HG03571 (cell line): ENCODE measurements at regions not wholly inside any gene's neighbourhood (a gene's known extent, or its start where the extent isn't known, plus 50 kb on each side); places are given as distances from the start of the nearest gene placed in this dataset.
"Not testable (repeated sequence)": the region's sequence is repeated elsewhere in the genome, so short reads cannot be mapped to it uniquely, and the experiment has no call there.

Experiments used
- ATAC-seq: cut with Tn5 transposase; IDR thresholded peaks from one replicate; pipeline ENCODE4 v1.9.1; 2021; ENCODE audit not compliant: unreplicated experiment

- no peak for ATAC-seq
Observed at GRCh38 chrX:4588466-4588865, 875.0 kb upstream of the PRKX start.

GRCh38 chrX:4588056-4588455 lies 874.6 kb upstream of the PRKX start:
- no peak for ATAC-seq

DNA sequence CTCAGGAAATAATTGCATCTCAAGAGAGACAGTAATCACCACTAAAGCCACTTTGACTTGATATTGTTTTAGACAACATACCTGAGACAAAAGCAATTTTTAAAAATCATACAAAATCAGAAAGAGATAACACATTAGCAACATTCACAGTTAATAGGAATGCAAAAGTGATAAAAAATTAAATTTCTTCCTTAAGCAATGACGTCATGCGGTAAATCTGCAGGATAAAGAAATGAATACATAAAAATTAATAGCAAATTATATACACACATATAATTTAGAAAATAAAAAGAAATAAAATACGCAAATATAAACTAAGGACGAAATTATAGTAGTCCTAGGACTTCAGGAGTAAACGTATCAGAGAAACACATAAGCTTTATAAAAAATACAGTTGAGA lies 866.5 kb upstream of the PRKX start:
- ATAC-seq = no peak

DNA sequence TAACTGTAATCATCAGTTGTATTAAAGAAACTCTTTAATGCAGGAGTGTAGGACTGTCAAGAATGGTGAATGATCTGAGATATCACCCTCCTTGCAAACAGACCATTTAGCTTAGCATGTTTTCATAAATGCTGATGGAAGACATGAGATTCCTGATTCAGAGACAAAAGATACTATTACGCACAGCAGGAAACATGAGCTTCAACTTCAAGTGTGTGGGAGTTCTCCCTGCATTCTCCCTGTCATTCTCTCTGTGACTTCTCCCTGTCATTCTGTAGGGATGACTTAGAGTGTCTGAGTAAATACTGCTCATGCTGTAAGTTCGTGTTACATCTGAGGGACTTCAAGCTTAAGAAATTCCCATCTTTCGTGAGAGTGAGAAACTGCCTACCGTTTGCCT lies 866.0 kb upstream of the PRKX start:
- no peak for ATAC-seq

DNA sequence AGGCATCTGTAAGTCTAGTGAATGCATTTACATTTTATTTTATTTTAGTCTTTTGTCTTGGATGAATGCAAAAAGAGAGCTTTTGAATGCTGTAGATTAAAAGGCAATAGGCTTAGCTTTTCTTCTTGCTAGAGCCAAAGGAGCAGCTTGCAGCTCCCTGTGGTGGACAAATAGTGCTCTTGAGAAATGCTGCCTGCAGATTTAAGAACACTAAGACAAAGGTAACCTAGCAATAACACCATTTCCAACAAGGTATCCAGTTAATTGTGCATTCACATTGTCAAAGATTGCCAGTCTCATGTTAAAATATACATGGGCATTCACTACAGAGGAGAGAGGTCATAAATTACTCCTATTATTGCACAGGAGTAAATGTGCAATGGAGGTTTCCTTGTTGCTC lies 859.2 kb upstream of the PRKX start:
- no peak for ATAC-seq

GRCh38 chrX:4570151-4570550 lies 856.7 kb upstream of the PRKX start:
- no peak for ATAC-seq

DNA sequence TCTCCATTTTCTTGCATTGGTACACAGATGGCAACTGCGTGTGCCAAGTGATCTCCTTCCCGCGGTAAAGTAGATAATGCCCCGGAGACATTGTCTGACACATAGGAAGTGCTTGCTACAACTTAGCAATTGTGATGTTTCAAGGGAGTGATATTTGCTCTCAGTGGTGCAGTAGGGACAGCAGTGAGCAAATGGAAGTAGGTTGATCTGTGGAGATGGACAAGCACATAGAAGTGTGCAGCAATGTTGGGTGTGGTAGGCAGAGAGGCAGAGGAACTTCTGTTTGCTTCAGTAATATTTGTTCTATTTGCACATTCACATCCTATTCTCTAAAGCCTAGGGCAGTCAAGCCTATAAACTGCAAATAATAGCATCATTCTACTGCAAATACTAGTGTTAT lies 846.7 kb upstream of the PRKX start:
- ATAC-seq = no peak

GRCh38 chrX:4550018-4550417 lies 836.6 kb upstream of the PRKX start:
- ATAC-seq = no peak

DNA sequence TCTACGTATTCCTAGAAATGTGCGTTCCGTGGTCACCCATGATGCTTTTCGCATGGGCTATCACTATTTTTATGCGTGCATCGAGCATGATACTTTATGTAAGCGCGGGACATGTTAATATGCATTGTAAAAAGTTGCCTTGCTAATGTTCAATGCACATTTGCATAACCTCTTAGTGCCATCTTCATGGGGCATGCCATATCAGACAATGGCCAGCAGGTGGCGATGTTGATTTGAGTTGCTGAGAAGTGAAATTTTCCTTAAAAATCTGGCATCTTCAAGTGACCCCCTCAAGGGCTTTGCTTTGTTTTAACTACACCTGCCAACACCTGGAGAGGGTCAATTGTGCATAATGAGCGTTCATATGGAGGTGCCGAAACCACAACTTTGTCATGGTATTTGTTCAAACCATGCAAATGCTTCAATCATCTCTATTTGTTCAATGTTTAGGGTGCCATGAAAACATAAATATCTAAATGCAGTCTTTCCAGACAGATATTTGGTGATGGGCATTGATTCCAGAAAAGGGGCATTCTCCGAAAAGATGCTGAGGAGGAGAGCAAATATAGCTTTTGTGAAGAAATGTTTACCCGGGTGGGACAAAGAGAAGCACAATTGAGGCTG lies 833.9 kb upstream of the PRKX start:
- ATAC-seq = no peak

DNA sequence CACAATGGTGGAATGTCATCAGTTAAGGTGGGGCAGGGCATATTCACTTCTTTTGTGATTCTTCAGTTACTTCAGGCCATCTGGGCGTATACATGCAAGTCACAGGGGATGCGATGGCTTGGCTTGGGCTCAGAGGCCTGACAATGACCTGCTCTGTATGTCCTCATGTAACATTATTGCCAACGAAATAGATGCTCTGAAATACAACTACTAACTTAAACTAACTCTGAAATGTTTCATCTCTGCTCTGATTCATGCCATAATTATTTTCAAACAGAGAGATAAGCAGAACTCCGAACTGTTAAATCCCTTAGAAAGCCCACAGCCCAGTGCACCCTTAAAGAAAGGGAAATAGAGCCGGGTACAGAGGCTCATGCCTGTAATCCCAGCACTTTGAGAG lies 832.7 kb upstream of the PRKX start:
- not testable (repeated sequence) for ATAC-seq

GRCh38 chrX:4528247-4528646 lies 814.8 kb upstream of the PRKX start:
- ATAC-seq = no peak

DNA sequence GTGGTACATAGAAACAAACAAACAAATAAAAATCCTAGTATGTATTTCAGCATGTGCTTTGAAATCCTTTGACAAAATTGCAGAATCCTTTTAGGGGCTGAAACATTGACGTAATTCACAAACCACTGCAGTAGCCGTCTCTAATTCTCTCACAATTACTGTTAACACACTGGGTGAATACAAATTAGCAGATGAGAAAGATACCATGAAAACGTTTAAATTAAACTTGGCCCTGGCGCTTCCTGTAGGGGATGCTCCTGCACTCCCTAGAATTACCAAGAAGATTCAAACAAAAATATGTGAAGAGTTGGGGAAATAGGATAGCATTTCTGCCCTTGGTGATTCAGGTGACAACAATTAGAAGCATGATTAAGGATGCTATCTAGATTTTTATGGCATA lies 772.5 kb upstream of the PRKX start:
- ATAC-seq = no peak

DNA sequence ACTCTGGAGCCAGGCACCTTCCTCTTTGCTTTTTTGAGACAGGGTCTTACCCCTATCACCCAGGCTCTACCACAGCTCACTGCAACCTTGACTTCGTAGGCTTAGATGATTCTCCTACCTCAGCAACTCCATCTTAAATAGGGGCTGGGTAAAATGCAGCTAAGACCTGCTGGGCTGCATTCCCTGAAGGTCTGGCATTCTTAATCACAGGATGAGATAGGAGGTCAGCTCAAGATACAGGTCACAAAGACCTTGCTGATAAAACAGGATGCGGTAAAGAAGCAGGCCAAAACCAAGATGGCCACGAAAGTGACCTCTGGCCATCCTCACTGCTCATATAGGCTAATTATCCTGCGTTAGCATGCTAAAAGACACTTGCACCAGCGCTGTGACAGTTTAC lies 770.8 kb upstream of the PRKX start:
- ATAC-seq = no peak

GRCh38 chrX:4451591-4451990 lies 738.1 kb upstream of the PRKX start:
- no peak for ATAC-seq

GRCh38 chrX:4450177-4450576 lies 736.7 kb upstream of the PRKX start:
- no peak for ATAC-seq

DNA sequence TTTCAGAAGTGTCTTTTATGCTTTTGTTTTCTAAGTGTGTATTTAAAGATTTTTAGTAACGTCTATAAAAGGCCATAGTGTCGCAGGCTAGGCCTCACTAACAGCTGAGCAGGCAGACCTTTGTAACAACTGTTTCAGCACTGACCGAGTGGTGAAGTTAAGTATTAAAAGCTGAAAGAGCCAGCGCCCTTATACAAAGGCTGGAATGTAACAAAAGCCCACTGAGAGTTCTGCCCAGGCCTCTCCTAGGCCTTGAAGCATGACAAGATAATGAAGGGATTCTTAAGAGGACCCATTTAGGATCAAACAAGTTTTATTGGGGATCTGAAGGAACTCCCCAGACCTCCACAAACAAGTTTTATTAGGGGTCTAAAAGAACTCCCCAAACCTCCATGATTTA lies 722.5 kb upstream of the PRKX start:
- ATAC-seq = no peak

- no peak for ATAC-seq
Observed at GRCh38 chrX:4397471-4397870, 684.0 kb upstream of the PRKX start.

DNA sequence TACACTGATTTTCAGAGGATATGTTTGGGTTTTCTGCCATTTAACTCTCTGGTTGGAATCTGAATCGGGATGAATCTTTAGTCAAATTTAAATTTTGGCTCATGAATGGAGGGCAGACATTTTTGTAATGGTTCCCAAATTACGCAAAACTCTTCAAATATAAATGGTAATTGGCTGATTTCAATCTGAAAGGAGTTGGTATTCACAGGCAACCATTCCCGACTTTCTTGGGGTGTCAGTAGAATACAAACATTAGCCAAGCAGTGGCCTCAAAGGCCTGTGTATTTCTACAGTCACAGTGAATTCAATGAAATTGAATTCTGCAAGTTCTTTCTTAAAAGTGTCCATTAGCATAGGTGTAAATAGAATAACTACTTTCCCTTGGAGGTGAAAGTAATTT lies 668.8 kb upstream of the PRKX start:
- no peak for ATAC-seq

DNA sequence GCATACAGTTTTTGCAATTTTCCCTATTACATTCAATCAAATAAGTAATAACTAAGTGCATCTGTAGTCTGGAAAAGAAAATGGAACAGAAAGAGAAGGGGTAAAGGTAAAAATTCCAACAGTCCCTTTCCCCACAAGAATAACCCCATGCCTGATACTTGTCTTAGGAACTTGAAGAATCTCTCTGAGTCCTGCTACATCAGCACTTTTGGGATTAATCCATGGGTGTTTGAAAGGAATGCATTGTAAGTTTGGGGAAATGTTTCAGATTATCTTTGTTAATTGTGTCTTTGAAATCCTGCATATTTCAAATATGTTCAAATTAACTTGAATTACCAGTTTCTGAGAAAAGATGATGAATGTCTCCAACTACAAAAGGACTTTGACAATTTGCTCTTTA lies 667.3 kb upstream of the PRKX start:
- no peak for ATAC-seq

DNA sequence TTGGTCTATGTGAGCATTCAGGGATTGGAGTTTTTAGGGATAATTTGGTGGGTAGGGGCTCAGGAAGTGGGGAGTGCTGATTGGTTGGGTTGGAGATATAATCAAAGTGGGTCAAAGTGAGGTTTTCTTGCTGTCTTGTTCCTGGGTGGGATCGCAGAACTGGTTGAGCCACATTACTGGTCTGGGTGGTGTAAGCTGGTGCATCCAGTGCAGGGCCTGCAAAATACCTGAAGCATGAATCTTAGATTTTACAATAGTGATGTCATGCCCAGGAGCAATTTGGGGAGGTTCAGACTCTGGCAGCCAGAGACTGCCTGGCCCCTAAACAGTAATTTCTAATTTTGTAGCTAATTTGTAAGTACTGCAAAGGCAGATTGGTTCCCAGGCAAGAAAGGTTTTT lies 665.6 kb upstream of the PRKX start:
- ATAC-seq = no peak

GRCh38 chrX:4373791-4374190 lies 660.3 kb upstream of the PRKX start:
- no peak for ATAC-seq

DNA sequence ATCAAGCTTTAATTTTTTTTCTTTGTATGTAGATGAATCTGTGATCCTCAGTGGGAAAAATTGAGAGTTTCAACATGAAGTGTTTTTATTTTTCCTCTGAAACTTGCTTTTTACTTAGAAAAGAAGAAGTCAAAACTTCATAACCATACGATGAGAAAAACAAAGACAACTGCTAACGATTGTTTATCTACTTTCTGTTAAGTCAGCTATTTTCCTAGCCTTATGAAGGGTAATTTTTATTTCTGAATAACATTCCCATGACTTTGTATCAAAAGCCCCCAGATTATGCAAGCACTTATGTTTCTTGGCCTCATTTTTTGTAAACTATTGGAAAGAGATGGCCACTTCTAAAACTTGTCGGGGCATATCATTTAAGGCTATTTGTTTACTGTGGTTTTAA lies 645.1 kb upstream of the PRKX start:
- ATAC-seq = no peak

DNA sequence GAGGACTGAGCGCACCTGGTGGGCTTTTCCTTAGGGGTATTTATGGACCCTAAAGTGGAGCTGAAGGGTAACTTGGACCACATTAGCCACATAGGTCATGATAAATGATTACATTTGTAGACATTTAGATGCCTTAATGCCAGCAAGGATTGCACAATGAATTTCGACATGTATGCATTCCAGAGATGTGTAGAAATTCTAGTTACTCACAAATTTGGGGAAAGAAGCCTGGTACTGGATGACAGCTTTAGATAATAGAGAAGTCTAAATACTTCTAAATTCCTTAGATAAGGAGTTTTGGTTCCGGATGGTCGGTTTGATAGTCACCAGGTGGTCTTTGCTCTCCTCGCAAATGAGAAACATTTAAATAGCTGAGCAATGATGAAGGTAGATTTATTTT lies 609.5 kb upstream of the PRKX start:
- no peak for ATAC-seq

- no peak for ATAC-seq
Observed at GRCh38 chrX:4320436-4320947, 607.0 kb upstream of the PRKX start.
